NCI-H1417 (cell line): ENCODE measurements at regions not wholly inside any gene's neighbourhood (a gene's known extent, or its start where the extent isn't known, plus 50 kb on each side); places are given as distances from the start of the nearest gene placed in this dataset.
"Not testable (repeated sequence)": the region's sequence is repeated elsewhere in the genome, so short reads cannot be mapped to it uniquely, and the experiment has no call there.

Experiments used
- DNase-seq, 3 experiments: peaks; one replicate each; lab custom pipeline; 2025; lab: John Stamatoyannopoulos, UW

- DNase-seq: no peak
Observed at GRCh38 chr3:103976931-103977339, 1389.8 kb upstream of the ALCAM start.

GRCh38 chr3:103977417-103977816, 1389.3 kb upstream of the ALCAM start:
- DNase-seq: no peak

- DNase-seq: no peak
Observed at GRCh38 chr3:103991461-103992115, 1375.1 kb upstream of the ALCAM start.

- no peak for DNase-seq
Observed at GRCh38 chr3:103992469-103992868, 1374.2 kb upstream of the ALCAM start.

- no peak for DNase-seq
Observed at GRCh38 chr3:104004956-104005355, 1361.8 kb upstream of the ALCAM start.

- no peak for DNase-seq
Observed at GRCh38 chr3:104005815-104006214, 1360.9 kb upstream of the ALCAM start.

- no peak for DNase-seq
Observed at GRCh38 chr3:104018541-104018940, 1348.2 kb upstream of the ALCAM start.

- no peak for DNase-seq
Observed at GRCh38 chr3:104031598-104031997, 1335.1 kb upstream of the ALCAM start.

GRCh38 chr3:104032283-104032682, 1334.4 kb upstream of the ALCAM start:
- no peak for DNase-seq

- DNase-seq: no peak
Observed at GRCh38 chr3:104040896-104041295, 1325.8 kb upstream of the ALCAM start.

GRCh38 chr3:104043001-104043543, 1323.6 kb upstream of the ALCAM start:
- DNase-seq: not testable (repeated sequence)

GRCh38 chr3:104044002-104044401, 1322.7 kb upstream of the ALCAM start:
- no peak for DNase-seq

GRCh38 chr3:104066658-104067057, 1300.1 kb upstream of the ALCAM start:
- DNase-seq: no peak

- no peak for DNase-seq
Observed at GRCh38 chr3:104069114-104069513, 1297.6 kb upstream of the ALCAM start.

GRCh38 chr3:104070906-104071305, 1295.8 kb upstream of the ALCAM start:
- peak in 1 of 3 experiments; percentile 33 for DNase-seq

- no peak for DNase-seq
Observed at GRCh38 chr3:104080088-104080626, 1286.6 kb upstream of the ALCAM start.

GRCh38 chr3:104088738-104089137, 1278.0 kb upstream of the ALCAM start:
- no peak for DNase-seq

GRCh38 chr3:104089987-104090386, 1276.7 kb upstream of the ALCAM start:
- DNase-seq: not testable (repeated sequence)

GRCh38 chr3:104101736-104102135, 1265.0 kb upstream of the ALCAM start:
- DNase-seq: no peak

GRCh38 chr3:104102386-104102785, 1264.3 kb upstream of the ALCAM start:
- peak; percentile 20 to 69 (median 29) for DNase-seq

GRCh38 chr3:104106276-104106675, 1260.4 kb upstream of the ALCAM start:
- peak in 1 of 3 experiments; percentile 61 for DNase-seq

- no peak for DNase-seq
Observed at GRCh38 chr3:104108522-104108921, 1258.2 kb upstream of the ALCAM start.

- DNase-seq: no peak
Observed at GRCh38 chr3:104126463-104126862, 1240.2 kb upstream of the ALCAM start.
